ENCODE measurements at regions not wholly inside any gene's neighbourhood (a gene's known extent, or its start where the extent isn't known, plus 50 kb on each side); places are given as distances from the start of the nearest gene placed in this dataset.

DNA sequence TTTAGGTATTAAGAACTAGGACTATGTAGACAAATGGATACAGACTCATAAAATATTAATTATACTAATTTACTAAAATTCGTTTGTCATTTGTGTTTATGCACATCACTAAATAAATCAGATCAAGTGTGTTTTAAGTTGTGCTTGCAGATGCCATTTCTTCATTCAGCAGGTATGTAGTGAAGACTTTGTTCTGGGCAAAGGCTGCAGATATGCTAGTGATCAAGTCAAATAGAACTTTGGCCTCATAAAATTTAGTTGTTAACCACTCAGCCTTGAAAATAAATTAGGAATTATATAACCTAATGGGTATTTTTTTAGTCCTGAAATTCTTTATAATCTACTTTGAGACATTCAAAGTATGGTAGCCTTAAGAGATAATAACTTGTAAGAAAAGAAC lies 80.4 kb upstream of the TRPC4 start:
- H3K9me3 ChIP-seq = no peaks in the 10 kb centered on the region
- H3K4me3 ChIP-seq = no peak overlapping the region
- H3K27ac ChIP-seq = no peak overlapping the region
- H3K27me3 ChIP-seq = no peaks in the 10 kb centered on the region
- TF ChIP-seq, protein P1, sequence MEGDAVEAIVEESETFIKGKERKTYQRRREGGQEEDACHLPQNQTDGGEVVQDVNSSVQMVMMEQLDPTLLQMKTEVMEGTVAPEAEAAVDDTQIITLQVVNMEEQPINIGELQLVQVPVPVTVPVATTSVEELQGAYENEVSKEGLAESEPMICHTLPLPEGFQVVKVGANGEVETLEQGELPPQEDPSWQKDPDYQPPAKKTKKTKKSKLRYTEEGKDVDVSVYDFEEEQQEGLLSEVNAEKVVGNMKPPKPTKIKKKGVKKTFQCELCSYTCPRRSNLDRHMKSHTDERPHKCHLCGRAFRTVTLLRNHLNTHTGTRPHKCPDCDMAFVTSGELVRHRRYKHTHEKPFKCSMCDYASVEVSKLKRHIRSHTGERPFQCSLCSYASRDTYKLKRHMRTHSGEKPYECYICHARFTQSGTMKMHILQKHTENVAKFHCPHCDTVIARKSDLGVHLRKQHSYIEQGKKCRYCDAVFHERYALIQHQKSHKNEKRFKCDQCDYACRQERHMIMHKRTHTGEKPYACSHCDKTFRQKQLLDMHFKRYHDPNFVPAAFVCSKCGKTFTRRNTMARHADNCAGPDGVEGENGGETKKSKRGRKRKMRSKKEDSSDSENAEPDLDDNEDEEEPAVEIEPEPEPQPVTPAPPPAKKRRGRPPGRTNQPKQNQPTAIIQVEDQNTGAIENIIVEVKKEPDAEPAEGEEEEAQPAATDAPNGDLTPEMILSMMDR (IDR thresholded peaks at IDR 0.05) = no peak
- FAIRE-seq (no peak), DNase-seq (no peak), ATAC-seq (no peak)
- 34 to 39% methylated on average over 1 of the region's 1 CpG for WGBS, 2 donors
- H3K4me1 ChIP-seq = peaks cover 0 to 9% (median 0%) of the 10 kb centered on the region in 3 donors
- no peaks in the 10 kb centered on the region for H3K36me3 ChIP-seq
- intact Hi-C loops (cut with DNase I) = no loop called here

DNA sequence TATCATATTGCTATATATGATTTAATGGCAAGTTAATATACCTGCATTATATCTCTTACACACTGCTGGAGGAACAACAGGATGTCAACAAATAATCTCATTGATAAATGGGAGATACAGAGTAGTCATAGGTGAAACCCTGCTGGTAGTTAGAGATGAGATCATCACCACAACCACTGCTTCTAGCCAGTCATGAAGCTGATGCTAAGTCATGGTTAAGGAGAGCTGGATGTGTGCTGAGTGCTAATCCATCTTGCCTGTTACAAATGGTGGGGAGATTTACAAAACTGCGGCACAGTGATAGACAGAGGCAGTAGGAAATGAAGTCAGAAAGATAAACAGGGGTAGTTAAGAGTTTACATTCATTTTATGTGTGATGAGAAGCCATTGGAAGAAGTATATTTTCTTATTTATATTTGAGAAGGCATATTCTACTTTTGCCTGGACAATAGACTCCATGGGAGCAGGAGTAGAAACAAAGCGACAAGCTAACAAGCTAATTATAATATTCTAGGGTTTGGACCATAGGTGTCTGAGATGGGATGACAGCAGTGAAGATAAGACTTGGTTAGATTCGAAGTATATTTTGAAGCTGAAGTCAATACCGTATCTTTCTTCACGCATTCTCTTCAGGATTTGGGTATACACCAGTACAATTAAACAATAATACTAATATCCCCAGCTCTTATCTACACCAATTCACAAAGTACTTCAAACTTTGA lies 78.0 kb upstream of the TRPC4 start:
- Histone ChIP-seq H3K27me3 (no peaks in the 10 kb centered on the region), H3K4me1 (peaks cover 0 to 9% (median 0%) of the 10 kb centered on the region in 3 donors), H3K27ac (no peak overlapping the region), H3K36me3 (no peaks in the 10 kb centered on the region), H3K9me3 (no peaks in the 10 kb centered on the region), H3K4me3 (no peak overlapping the region)
- no peak for FAIRE-seq
- no peak for DNase-seq
- WGBS, 2 donors = 90 to 97% methylated on average over 5 of the region's 5 CpGs
- TF ChIP-seq, protein P1 (IDR thresholded peaks at IDR 0.05) = no peak
- intact Hi-C loops (cut with DNase I) = no loop called here
- no peak for ATAC-seq

DNA sequence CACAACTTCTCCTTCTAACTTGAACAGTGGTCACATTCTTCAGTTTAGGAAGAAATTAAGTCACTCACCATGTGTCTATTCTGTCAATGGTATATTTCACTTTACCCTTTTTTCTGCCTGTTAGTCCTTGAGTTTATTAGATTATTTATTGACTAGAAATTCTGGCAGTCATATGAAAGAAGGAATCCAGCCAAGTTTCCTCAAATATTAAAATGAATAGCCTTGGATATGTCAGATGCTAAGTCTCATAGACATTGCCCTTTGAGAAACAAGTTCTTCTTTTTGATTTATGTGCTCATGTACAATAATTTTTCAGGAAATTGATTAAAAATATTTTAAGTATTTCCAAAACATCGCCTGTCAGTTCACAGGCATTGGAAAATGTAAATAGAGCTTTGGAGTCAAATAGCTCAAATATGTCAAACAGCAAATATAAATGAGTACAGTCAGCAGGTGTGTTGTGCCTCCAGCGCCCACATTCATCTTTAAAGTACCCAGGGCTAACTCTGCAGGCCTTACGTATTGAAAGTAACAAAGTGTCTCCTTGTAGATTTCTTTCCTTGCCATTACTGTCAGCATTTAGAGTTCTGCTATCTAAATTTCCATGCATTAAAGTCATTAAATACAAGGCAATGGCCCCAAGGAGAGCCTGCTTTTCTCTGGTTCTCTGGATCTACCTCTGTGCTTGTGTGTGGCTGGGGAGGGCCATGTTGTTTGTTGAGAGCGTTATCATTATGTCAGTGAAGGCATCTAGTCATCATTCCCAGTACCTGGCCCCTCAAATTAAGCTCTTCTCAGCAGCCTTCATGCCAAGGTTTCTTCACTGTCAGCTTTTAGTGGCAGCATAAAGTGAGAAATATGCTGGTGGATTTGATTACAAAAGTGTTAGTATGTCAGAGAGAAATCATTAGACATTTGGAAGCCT lies 76.3 kb upstream of the TRPC4 start:
- no peaks in the 10 kb centered on the region for H3K9me3 ChIP-seq
- intact Hi-C loops (cut with DNase I) = no loop called here
- DNase-seq = no peak

DNA sequence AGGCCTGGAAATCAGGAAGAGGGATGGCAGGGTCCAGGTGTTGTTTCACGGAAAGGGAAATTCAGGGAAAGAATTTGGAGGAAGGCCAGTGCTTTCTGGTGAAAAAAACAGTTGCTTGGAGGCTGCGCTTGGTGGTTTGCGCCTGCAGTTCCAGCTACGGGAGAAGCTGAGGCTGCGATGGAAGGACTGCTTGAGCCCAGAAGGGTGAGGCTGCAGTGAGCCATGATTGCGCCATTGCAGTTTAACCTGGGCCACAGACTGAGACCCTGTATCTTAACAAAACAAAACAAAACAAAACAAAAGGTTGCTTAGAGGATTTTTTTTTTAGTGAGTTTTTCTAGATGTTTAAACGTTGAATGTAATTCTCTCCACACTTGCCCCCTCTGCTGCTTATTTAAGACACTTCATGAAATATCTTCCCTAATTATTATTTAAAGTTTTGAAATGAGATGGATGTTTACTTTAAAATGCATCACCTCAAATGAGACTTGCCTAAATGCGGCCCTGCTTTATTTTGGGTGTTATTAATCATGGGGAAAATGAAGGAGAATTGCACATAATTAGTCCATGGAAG lies 75.4 kb upstream of the TRPC4 start:
- TF ChIP-seq, protein P1 (IDR thresholded peaks at IDR 0.05) = no peak
- no peaks in the 10 kb centered on the region for H3K27me3 ChIP-seq
- intact Hi-C loops (cut with DNase I) = no loop called here
- ATAC-seq (peak; percentile 37 to 54 (median 46)), DNase-seq (peak in 1 of 6 donors; percentile 10), FAIRE-seq (no peak)
- H3K27ac ChIP-seq = peak overlapping the region in 1 of 4 donors; percentile 25
- H3K4me3 ChIP-seq = no peak overlapping the region
- no peaks in the 10 kb centered on the region for H3K36me3 ChIP-seq
- H3K4me1 ChIP-seq = peaks cover 0 to 9% (median 0%) of the 10 kb centered on the region in 3 donors
- no peaks in the 10 kb centered on the region for H3K9me3 ChIP-seq
- 59 to 69% methylated on average over 8 of the region's 8 CpGs for WGBS, 2 donors

More for the DNA sequence above, 76.3 kb upstream of the TRPC4 start:
- peaks cover 0 to 9% (median 0%) of the 10 kb centered on the region in 3 donors for H3K4me1 ChIP-seq
- ATAC-seq = peak; percentile 61 to 83 (median 68)
- no peak overlapping the region for H3K4me3 ChIP-seq
- no peaks in the 10 kb centered on the region for H3K27me3 ChIP-seq
- TF ChIP-seq, protein P1 (IDR thresholded peaks at IDR 0.05) = no peak
- no peak for FAIRE-seq
- WGBS, 2 donors = 19 to 27% methylated on average over 4 of the region's 4 CpGs
- no peaks in the 10 kb centered on the region for H3K36me3 ChIP-seq
- H3K27ac ChIP-seq = peak overlapping the region in 1 of 4 donors; percentile 25
